Testis (tissue), 2 donors: ENCODE measurements at regions not wholly inside any gene's neighbourhood (a gene's known extent, or its start where the extent isn't known, plus 50 kb on each side); places are given as distances from the start of the nearest gene placed in this dataset.

Experiments used
- DNase-seq: peaks from one replicate; pipeline ENCODE4 v3.0.0-alpha.2; 2019
- H3K27ac ChIP-seq, 2 donors: fragments of 200-600 bp; sonication (generic); one replicate each; pipeline ENCODE4 v1.5.1; 2019
- H3K27me3 ChIP-seq: fragments of 200-600 bp; sonication (generic); one replicate; pipeline ENCODE4 v1.5.1; 2019
- H3K36me3 ChIP-seq: fragments of 200-600 bp; sonication (generic); one replicate; pipeline ENCODE4 v1.5.1; 2017; ENCODE audit warnings: low read depth; ENCODE audit errors: missing control alignments
- H3K4me1 ChIP-seq: fragments of 200-600 bp; sonication (generic); one replicate; pipeline ENCODE4 v1.5.1; 2019
- H3K4me3 ChIP-seq, 2 donors: fragments of 200-600 bp; sonication (generic); one replicate each; pipeline ENCODE4 v1.5.1; 2017 to 2019
- H3K9me3 ChIP-seq: fragments of 200-600 bp; sonication (generic); one replicate; pipeline ENCODE4 v1.5.1; 2017
- CTCF ChIP-seq, 3 experiments: fragments of 450-650 bp in 2 of 3; fragments of 200-600 bp in 1 of 3; sonication (generic) in 1 of 3; IDR thresholded peaks; one replicate each; pipeline ENCODE4 v1.5.1; 2016 to 2019; ENCODE audit warnings: antibody characterized with exemption in 3 of 3, mild to moderate bottlenecking in 2 of 3, moderate library complexity in 1 of 3
- POLR2A ChIP-seq: fragments of 450-650 bp; IDR thresholded peaks from one replicate; pipeline ENCODE4 v1.6.1; 2017; ENCODE audit warnings: antibody characterized with exemption, mild to moderate bottlenecking, moderate library complexity
- WGBS, 2 donors: methylation state at CpG; one replicate each; pipeline ENCODE4 v1.1.5; 2018; 5-methylcytosine and 5-hydroxymethylcytosine counted together
- intact Hi-C: fragments of 100-400 bp; cut with DNase I; formaldehyde crosslinking; loops from one replicate; pipeline ENCODE4 v1.15.1; 2023; ENCODE audit warnings: low total_unique reads

DNA sequence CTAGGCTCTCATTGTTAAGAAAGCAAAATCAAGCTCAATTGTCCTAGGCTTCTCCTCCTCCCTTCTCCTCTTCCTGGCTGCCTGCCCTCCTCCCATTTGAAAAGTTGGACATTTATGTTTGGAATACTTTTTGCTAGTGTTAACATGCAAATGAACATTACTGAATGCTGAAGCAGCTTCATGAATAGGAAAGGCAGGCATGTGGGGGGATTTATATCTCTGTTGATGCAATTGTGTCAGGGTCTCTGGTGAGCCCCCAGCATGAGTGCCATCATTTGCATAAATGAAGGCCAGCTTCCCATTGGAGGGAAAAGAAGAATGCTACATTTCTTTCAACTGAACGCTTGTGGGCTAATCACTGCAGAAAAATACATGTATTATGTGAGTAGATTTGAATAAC, 160.1 kb upstream of the NDST3 start:
- Histone ChIP-seq H3K4me3 (no peak overlapping the region), H3K36me3 (peaks cover 3% of the 10 kb centered on the region), H3K27me3 (no peaks in the 10 kb centered on the region), H3K4me1 (no peaks in the 10 kb centered on the region), H3K9me3 (no peaks in the 10 kb centered on the region), H3K27ac (no peak overlapping the region)
- intact Hi-C loops: no loop called here
- DNase-seq: no peak
- TF ChIP-seq POLR2A: no peak
- TF ChIP-seq CTCF (IDR thresholded peaks at IDR 0.05): no peak
- WGBS, 2 donors: 31 to 42% methylated on average over 1 of the region's 1 CpG

GRCh38 chr4:117889978-117890377, 144.3 kb upstream of the NDST3 start:
- TF ChIP-seq POLR2A (no peak), CTCF (IDR thresholded peaks at IDR 0.05) (no peak)
- Histone ChIP-seq H3K27me3 (no peaks in the 10 kb centered on the region), H3K9me3 (no peaks in the 10 kb centered on the region), H3K4me3 (no peak overlapping the region), H3K4me1 (no peaks in the 10 kb centered on the region), H3K36me3 (no peaks in the 10 kb centered on the region), H3K27ac (no peak overlapping the region)
- intact Hi-C loops: no loop called here
- 82 to 87% methylated on average over 3 of the region's 3 CpGs for WGBS, 2 donors
- no peak for DNase-seq

DNA sequence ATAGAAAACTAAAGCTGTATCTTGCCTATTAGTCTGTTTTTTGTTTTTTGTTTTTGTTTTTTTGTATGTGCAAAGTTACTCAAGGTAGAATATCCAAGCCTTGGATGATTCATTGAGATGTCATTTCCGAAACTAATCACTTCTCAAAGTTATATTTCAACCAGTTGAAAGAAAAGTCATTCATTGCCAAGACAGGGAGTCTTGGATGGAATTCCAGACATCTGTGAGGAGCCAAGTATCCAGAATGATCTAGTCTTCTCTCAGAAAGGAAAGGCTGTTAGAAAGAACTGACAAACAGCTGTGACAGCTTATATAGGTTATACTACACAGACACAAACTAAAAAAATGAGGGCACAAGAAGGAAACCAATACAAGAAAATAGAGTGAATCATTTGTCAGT, 141.1 kb upstream of the NDST3 start:
- intact Hi-C loops: no loop called here
- no peak for DNase-seq
- Histone ChIP-seq H3K4me3 (no peak overlapping the region), H3K27ac (no peak overlapping the region), H3K4me1 (no peaks in the 10 kb centered on the region), H3K9me3 (no peaks in the 10 kb centered on the region), H3K27me3 (no peaks in the 10 kb centered on the region), H3K36me3 (no peaks in the 10 kb centered on the region)
- whole genome bisulfite sequencing, 2 donors: 58 to 64% methylated on average over 1 of the region's 1 CpG
- TF ChIP-seq CTCF (IDR thresholded peaks at IDR 0.05) (no peak), POLR2A (no peak)

GRCh38 chr4:117898496-117898895, 135.8 kb upstream of the NDST3 start:
- no peaks in the 10 kb centered on the region for H3K9me3 ChIP-seq
- no peaks in the 10 kb centered on the region for H3K4me1 ChIP-seq
- TF ChIP-seq POLR2A (no peak), CTCF (IDR thresholded peaks at IDR 0.05) (no peak)
- no peak for DNase-seq
- H3K4me3 ChIP-seq: no peak overlapping the region
- no peaks in the 10 kb centered on the region for H3K27me3 ChIP-seq
- intact Hi-C loops: no loop called here
- no peaks in the 10 kb centered on the region for H3K36me3 ChIP-seq
- no peak overlapping the region for H3K27ac ChIP-seq

GRCh38 chr4:117900832-117901231, 133.5 kb upstream of the NDST3 start:
- Histone ChIP-seq H3K4me3 (no peak overlapping the region), H3K27ac (no peak overlapping the region), H3K27me3 (no peaks in the 10 kb centered on the region), H3K4me1 (no peaks in the 10 kb centered on the region), H3K36me3 (no peaks in the 10 kb centered on the region), H3K9me3 (no peaks in the 10 kb centered on the region)
- intact Hi-C loops: no loop called here
- TF ChIP-seq CTCF (IDR thresholded peaks at IDR 0.05): no peak
- no peak for TF ChIP-seq POLR2A
- 25 to 40% methylated on average over 2 of the region's 2 CpGs for WGBS, 2 donors
- no peak for DNase-seq
